GM06990 (cell line): ENCODE measurements at regions not wholly inside any gene's neighbourhood (a gene's known extent, or its start where the extent isn't known, plus 50 kb on each side); places are given as distances from the start of the nearest gene placed in this dataset.

Source experiments
- DNase-seq: peaks from one replicate; pipeline ENCODE4 v3.0.0-alpha.2; 2011; ENCODE audit not compliant: insufficient read length; ENCODE audit errors: extremely low read depth
- H3K27me3 ChIP-seq: replicated peaks from 2 replicates; pipeline ENCODE4 v1.6.0; 2011; ENCODE audit warnings: low read length; ENCODE audit not compliant: control insufficient read depth, insufficient read depth
- H3K36me3 ChIP-seq: 2 replicates; pipeline ENCODE4 v1.5.1; 2011; ENCODE audit warnings: low read length; ENCODE audit not compliant: control insufficient read depth, insufficient read depth
- H3K4me3 ChIP-seq: replicated peaks from 2 replicates; pipeline ENCODE4 v1.5.1; 2011; ENCODE audit warnings: low read depth, mild to moderate bottlenecking, control low read depth, low read length
- TF ChIP-seq, protein P1 (sequence below): IDR thresholded peaks from 2 replicates; pipeline ENCODE4 v1.5.1; 2011; ENCODE audit warnings: low read length, control low read depth, mild to moderate bottlenecking, inconsistent platforms; ENCODE audit not compliant: insufficient read depth, poor library complexity, severe bottlenecking

GRCh38 chrX:10327651-10328050 is 170.9 kb downstream of the CLCN4 start:
- no peaks in the 10 kb centered on the region for H3K27me3 ChIP-seq
- TF ChIP-seq, protein P1, sequence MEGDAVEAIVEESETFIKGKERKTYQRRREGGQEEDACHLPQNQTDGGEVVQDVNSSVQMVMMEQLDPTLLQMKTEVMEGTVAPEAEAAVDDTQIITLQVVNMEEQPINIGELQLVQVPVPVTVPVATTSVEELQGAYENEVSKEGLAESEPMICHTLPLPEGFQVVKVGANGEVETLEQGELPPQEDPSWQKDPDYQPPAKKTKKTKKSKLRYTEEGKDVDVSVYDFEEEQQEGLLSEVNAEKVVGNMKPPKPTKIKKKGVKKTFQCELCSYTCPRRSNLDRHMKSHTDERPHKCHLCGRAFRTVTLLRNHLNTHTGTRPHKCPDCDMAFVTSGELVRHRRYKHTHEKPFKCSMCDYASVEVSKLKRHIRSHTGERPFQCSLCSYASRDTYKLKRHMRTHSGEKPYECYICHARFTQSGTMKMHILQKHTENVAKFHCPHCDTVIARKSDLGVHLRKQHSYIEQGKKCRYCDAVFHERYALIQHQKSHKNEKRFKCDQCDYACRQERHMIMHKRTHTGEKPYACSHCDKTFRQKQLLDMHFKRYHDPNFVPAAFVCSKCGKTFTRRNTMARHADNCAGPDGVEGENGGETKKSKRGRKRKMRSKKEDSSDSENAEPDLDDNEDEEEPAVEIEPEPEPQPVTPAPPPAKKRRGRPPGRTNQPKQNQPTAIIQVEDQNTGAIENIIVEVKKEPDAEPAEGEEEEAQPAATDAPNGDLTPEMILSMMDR: no peak
- no peaks in the 10 kb centered on the region for H3K36me3 ChIP-seq
- no peak for DNase-seq
- H3K4me3 ChIP-seq: no peak overlapping the region

DNA sequence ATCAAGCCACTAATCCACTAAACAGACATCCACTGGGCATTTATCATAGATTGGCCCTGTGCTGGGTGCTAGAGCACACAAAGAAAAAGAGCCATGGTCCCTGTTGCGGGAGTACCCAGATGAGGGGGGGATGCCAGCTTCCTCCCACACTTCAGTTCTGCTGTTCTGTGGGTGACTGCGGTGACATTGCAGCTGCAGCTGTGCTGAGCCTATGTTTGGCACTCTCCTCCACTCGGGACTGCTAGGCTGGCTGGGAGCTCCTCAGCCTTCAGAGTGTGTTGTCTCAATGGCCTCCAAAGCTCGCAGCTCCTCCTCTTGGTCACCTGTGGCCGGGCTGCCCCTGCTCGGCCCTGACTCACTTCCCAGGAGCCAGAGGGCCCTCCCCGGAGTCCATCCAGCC is 173.2 kb downstream of the CLCN4 start:
- Histone ChIP-seq H3K27me3 (no peaks in the 10 kb centered on the region; the same call in 1 of the 2 replicates), H3K36me3 (no peaks in the 10 kb centered on the region), H3K4me3 (no peak overlapping the region)
- DNase-seq: no peak
- TF ChIP-seq, protein P1: no peak

- H3K27me3 ChIP-seq: no peaks in the 10 kb centered on the region
- DNase-seq: no peak
- no peak overlapping the region for H3K4me3 ChIP-seq
- TF ChIP-seq, protein P1: no peak
- H3K36me3 ChIP-seq: no peaks in the 10 kb centered on the region
These were observed 184.5 kb downstream of the CLCN4 start for GRCh38 chrX:10341309-10341708.

DNA sequence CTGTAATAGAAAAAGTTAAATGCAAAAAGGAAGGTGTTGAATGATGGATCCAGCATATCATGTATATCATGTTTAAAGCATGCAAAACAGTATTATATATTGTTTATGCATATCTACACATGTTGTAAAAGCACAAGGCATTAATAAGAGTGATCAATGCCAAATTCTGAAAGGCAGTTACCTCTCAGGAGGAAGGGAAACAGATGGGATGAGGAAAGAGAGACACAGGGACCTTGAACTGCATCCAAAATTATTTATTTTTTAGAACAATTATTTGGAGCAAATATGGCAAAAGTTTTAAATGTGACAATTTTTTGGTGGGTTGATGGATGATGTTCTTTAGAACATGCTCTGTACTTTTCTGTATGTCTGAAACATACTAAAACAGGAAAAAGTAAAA is 193.4 kb downstream of the CLCN4 start:
- no peak overlapping the region for H3K4me3 ChIP-seq
- no peaks in the 10 kb centered on the region for H3K27me3 ChIP-seq
- no peaks in the 10 kb centered on the region for H3K36me3 ChIP-seq
- DNase-seq: no peak
- TF ChIP-seq, protein P1: no peak

DNA sequence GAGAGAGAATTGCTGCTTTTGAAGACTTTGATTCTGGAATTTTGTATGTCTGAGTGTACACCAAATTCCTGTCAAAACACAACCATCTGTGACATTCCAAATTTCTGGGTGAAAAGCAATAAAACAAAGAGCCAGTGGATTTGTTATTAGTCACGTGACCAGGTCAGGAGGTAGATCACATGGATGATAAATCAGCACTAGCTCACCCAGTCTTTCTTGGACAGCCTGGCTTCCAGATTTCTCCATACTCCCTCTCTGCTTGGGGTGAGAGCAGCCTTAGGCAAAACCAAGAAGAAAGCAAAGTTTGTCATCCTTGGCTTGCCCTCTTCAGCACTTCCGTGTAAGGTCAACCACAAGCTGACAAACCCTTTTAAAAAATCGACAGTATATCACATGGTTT is 194.2 kb downstream of the CLCN4 start:
- TF ChIP-seq, protein P1: no peak
- Histone ChIP-seq H3K27me3 (no peaks in the 10 kb centered on the region), H3K36me3 (no peaks in the 10 kb centered on the region), H3K4me3 (no peak overlapping the region)
- no peak for DNase-seq

DNA sequence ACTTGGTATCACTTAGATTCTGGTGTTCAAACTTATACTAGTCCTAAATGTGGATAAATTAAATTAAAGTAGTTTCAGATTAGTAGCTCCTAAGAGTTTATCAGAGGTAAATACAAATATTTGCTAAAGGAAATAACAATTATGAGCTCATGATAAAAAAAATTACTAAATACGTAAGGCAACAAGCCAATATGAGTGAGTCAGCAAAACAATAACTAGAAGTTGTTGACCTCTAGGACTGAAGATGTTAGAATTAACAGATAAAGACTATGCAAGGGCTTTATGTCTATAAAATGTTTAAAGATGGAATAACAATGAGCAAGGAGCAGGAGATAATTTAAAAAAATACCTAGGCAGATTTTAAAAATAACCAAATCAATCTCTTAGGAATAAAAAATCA is 195.8 kb downstream of the CLCN4 start:
- no peaks in the 10 kb centered on the region for H3K36me3 ChIP-seq
- DNase-seq: no peak
- H3K27me3 ChIP-seq: no peaks in the 10 kb centered on the region
- no peak overlapping the region for H3K4me3 ChIP-seq
- TF ChIP-seq, protein P1: no peak
